GM10266 (cell line): ENCODE measurements at regions not wholly inside any gene's neighbourhood (a gene's known extent, or its start where the extent isn't known, plus 50 kb on each side); places are given as distances from the start of the nearest gene placed in this dataset.

ENCODE experiments used
- DNase-seq: peaks from one replicate; pipeline ENCODE4 v3.0.0; 2012; ENCODE audit errors: extremely low spot score
- CTCF ChIP-seq: IDR thresholded peaks from 2 replicates; pipeline ENCODE4 v1.5.1; 2012; ENCODE audit warnings: mild to moderate bottlenecking, low read depth; ENCODE audit not compliant: control insufficient read depth, insufficient read depth; ENCODE audit errors: missing control alignments

GRCh38 chr13:76754414-76754813 lies 131.8 kb downstream of the KCTD12 start:
- no peak for TF ChIP-seq CTCF

GRCh38 chr13:76751278-76751677 lies 134.9 kb downstream of the KCTD12 start:
- TF ChIP-seq CTCF = no peak
- no peak for DNase-seq

More at GRCh38 chr13:76754414-76754813, 131.8 kb downstream of the KCTD12 start:
- DNase-seq = no peak

- DNase-seq = no peak
- TF ChIP-seq CTCF = no peak
Observed at GRCh38 chr13:76750126-76750525, 136.1 kb downstream of the KCTD12 start.

- no peak for TF ChIP-seq CTCF
- DNase-seq = peak; percentile 19
Observed at GRCh38 chr13:76745261-76746200, 140.7 kb downstream of the KCTD12 start.

- DNase-seq = no peak
Observed at GRCh38 chr13:76741624-76742023, 144.6 kb downstream of the KCTD12 start.

GRCh38 chr13:76741046-76741445 lies 145.2 kb downstream of the KCTD12 start:
- no peak for DNase-seq
- TF ChIP-seq CTCF = no peak

More at GRCh38 chr13:76741624-76742023, 144.6 kb downstream of the KCTD12 start:
- no peak for TF ChIP-seq CTCF

GRCh38 chr13:76738616-76739015 lies 147.6 kb downstream of the KCTD12 start:
- no peak for TF ChIP-seq CTCF
- no peak for DNase-seq
